NCI-H526 treated with DMSO at 0.1 percent for 48 hours (cell line): ENCODE measurements at regions not wholly inside any gene's neighbourhood (a gene's known extent, or its start where the extent isn't known, plus 50 kb on each side); places are given as distances from the start of the nearest gene placed in this dataset.
A peak's percentile ranks its signal among the peaks of the same experiment; 100 is the strongest.
"Not testable (repeated sequence)": the region's sequence is repeated elsewhere in the genome, so short reads cannot be mapped to it uniquely, and the experiment has no call there.

Source experiments
- DNase-seq: peaks from one replicate; lab custom pipeline; 2025; lab: John Stamatoyannopoulos, UW

GRCh38 chr17:34024386-34024785 is 230.7 kb upstream of the CCL2 start:
- DNase-seq = no peak

GRCh38 chr17:34024806-34025551 is 230.1 kb upstream of the CCL2 start:
- no peak for DNase-seq

GRCh38 chr17:34030601-34031000 is 224.5 kb upstream of the CCL2 start:
- peak; percentile 56 for DNase-seq

- DNase-seq = not testable (repeated sequence)
Measured at GRCh38 chr17:34032305-34032704, 222.8 kb upstream of the CCL2 start.

GRCh38 chr17:34038786-34039185 is 216.3 kb upstream of the CCL2 start:
- not testable (repeated sequence) for DNase-seq

GRCh38 chr17:34039213-34039612 is 215.9 kb upstream of the CCL2 start:
- not testable (repeated sequence) for DNase-seq

GRCh38 chr17:34039759-34040555 is 215.1 kb upstream of the CCL2 start:
- not testable (repeated sequence) for DNase-seq

- DNase-seq = no peak
Measured at GRCh38 chr17:34045990-34046389, 209.1 kb upstream of the CCL2 start.

GRCh38 chr17:34051046-34051445 is 204.0 kb upstream of the CCL2 start:
- no peak for DNase-seq

- DNase-seq = no peak
Measured at GRCh38 chr17:34054495-34054894, 200.6 kb upstream of the CCL2 start.

GRCh38 chr17:34055606-34056005 is 199.5 kb upstream of the CCL2 start:
- DNase-seq = no peak

GRCh38 chr17:34059423-34060220 is 195.5 kb upstream of the CCL2 start:
- no peak for DNase-seq

- DNase-seq = no peak
Measured at GRCh38 chr17:34066528-34066927, 188.6 kb upstream of the CCL2 start.

GRCh38 chr17:34067011-34067410 is 188.1 kb upstream of the CCL2 start:
- DNase-seq = no peak

- no peak for DNase-seq
Measured at GRCh38 chr17:34068571-34068970, 186.5 kb upstream of the CCL2 start.

GRCh38 chr17:34070712-34071111 is 184.4 kb upstream of the CCL2 start:
- DNase-seq = no peak

- no peak for DNase-seq
Measured at GRCh38 chr17:34071886-34072420, 183.1 kb upstream of the CCL2 start.

- no peak for DNase-seq
Measured at GRCh38 chr17:34075076-34075475, 180.0 kb upstream of the CCL2 start.

GRCh38 chr17:34076743-34077631 is 178.1 kb upstream of the CCL2 start:
- no peak for DNase-seq

- DNase-seq = peak; percentile 2
Measured at GRCh38 chr17:34081269-34081668, 173.8 kb upstream of the CCL2 start.

GRCh38 chr17:34082404-34082803 is 172.7 kb upstream of the CCL2 start:
- no peak for DNase-seq
